Osteocyte (in vitro differentiated cells): ENCODE measurements at regions not wholly inside any gene's neighbourhood (a gene's known extent, or its start where the extent isn't known, plus 50 kb on each side); places are given as distances from the start of the nearest gene placed in this dataset.
"Not testable (repeated sequence)": the region's sequence is repeated elsewhere in the genome, so short reads cannot be mapped to it uniquely, and the experiment has no call there.

Source experiments
- DNase-seq: peaks from one replicate; pipeline ENCODE4 v3.0.0; 2021; ENCODE audit warnings: mixed read lengths; ENCODE audit not compliant: unreplicated experiment; ENCODE audit errors: extremely low spot score
- H3K27ac Mint-ChIP-seq: one replicate; pipeline ENCODE4 v1.8.0; 2021; ENCODE audit warnings: mild to moderate bottlenecking, mixed read lengths; ENCODE audit not compliant: unreplicated experiment
- H3K27me3 Mint-ChIP-seq: one replicate; pipeline ENCODE4 v1.8.0; 2021; ENCODE audit warnings: mixed read lengths; ENCODE audit not compliant: unreplicated experiment
- H3K36me3 Mint-ChIP-seq: one replicate; pipeline ENCODE4 v1.8.0; 2021; ENCODE audit warnings: mixed read lengths; ENCODE audit not compliant: unreplicated experiment
- H3K4me1 Mint-ChIP-seq: one replicate; pipeline ENCODE4 v1.8.0; 2021; ENCODE audit warnings: mixed read lengths; ENCODE audit not compliant: unreplicated experiment
- H3K4me3 Mint-ChIP-seq: one replicate; pipeline ENCODE4 v1.8.0; 2021; ENCODE audit warnings: mild to moderate bottlenecking, moderate library complexity, mixed read lengths; ENCODE audit not compliant: unreplicated experiment
- H3K9me3 Mint-ChIP-seq: one replicate; pipeline ENCODE4 v1.8.0; 2021; ENCODE audit warnings: mixed read lengths; ENCODE audit not compliant: unreplicated experiment
- CTCF ChIP-seq: fragments of 200-600 bp; sonication (generic); IDR thresholded peaks from 2 replicates; pipeline ENCODE4 v1.5.0; 2021; ENCODE audit warnings: antibody characterized with exemption, mild to moderate bottlenecking, moderate library complexity

- Mint-ChIP-seq H3K9me3 (no peaks in the 10 kb centered on the region), H3K4me3 (no peak overlapping the region), H3K27me3 (no peaks in the 10 kb centered on the region), H3K27ac (no peak overlapping the region), H3K4me1 (no peaks in the 10 kb centered on the region), H3K36me3 (no peaks in the 10 kb centered on the region)
- DNase-seq, result no peak
- TF ChIP-seq CTCF, result no peak
These were observed 116.2 kb downstream of the SOCS6 start for GRCh38 chr18:70405052-70405451.

- H3K4me3 Mint-ChIP-seq, result no peak overlapping the region
- H3K36me3 Mint-ChIP-seq, result no peaks in the 10 kb centered on the region
- TF ChIP-seq CTCF, result no peak
- no peaks in the 10 kb centered on the region for H3K4me1 Mint-ChIP-seq
- H3K27ac Mint-ChIP-seq, result no peak overlapping the region
- no peaks in the 10 kb centered on the region for H3K27me3 Mint-ChIP-seq
- H3K9me3 Mint-ChIP-seq, result no peaks in the 10 kb centered on the region
- no peak for DNase-seq
These were observed 111.6 kb downstream of the SOCS6 start for GRCh38 chr18:70400476-70400875.

- H3K27me3 Mint-ChIP-seq, result no peaks in the 10 kb centered on the region
- no peaks in the 10 kb centered on the region for H3K9me3 Mint-ChIP-seq
- no peak overlapping the region for H3K27ac Mint-ChIP-seq
- no peaks in the 10 kb centered on the region for H3K36me3 Mint-ChIP-seq
- no peak for DNase-seq
- no peak overlapping the region for H3K4me3 Mint-ChIP-seq
- H3K4me1 Mint-ChIP-seq, result no peaks in the 10 kb centered on the region
- TF ChIP-seq CTCF, result no peak
These were observed 109.2 kb downstream of the SOCS6 start for GRCh38 chr18:70398076-70398475.

- Mint-ChIP-seq H3K9me3 (no peaks in the 10 kb centered on the region), H3K27ac (no peak overlapping the region), H3K36me3 (no peaks in the 10 kb centered on the region), H3K27me3 (no peaks in the 10 kb centered on the region), H3K4me1 (no peaks in the 10 kb centered on the region), H3K4me3 (no peak overlapping the region)
- TF ChIP-seq CTCF, result no peak
- no peak for DNase-seq
These were observed 108.5 kb downstream of the SOCS6 start for GRCh38 chr18:70397259-70397925.

- H3K4me1 Mint-ChIP-seq, H3K27me3 Mint-ChIP-seq, H3K4me3 Mint-ChIP-seq, DNase-seq, H3K27ac Mint-ChIP-seq, H3K9me3 Mint-ChIP-seq, H3K36me3 Mint-ChIP-seq: not testable (repeated sequence)
These were observed 106.9 kb downstream of the SOCS6 start for GRCh38 chr18:70395771-70396170.

- H3K9me3 Mint-ChIP-seq, result no peaks in the 10 kb centered on the region
- no peaks in the 10 kb centered on the region for H3K36me3 Mint-ChIP-seq
- no peaks in the 10 kb centered on the region for H3K27me3 Mint-ChIP-seq
- H3K4me3 Mint-ChIP-seq, result no peak overlapping the region
- DNase-seq, result no peak
- TF ChIP-seq CTCF, result no peak
- no peak overlapping the region for H3K27ac Mint-ChIP-seq
- H3K4me1 Mint-ChIP-seq, result no peaks in the 10 kb centered on the region
These were observed 105.8 kb downstream of the SOCS6 start for GRCh38 chr18:70394672-70395071.
